OCI-LY3 (cell line): ENCODE measurements at regions not wholly inside any gene's neighbourhood (a gene's known extent, or its start where the extent isn't known, plus 50 kb on each side); places are given as distances from the start of the nearest gene placed in this dataset.

ENCODE experiments used
- H2AFZ ChIP-seq: fragments of 200-600, 300-600 bp; shearing (Covaris generic); 2 replicates; pipeline ENCODE4 v1.6.0; 2014; ENCODE audit warnings: antibody characterized with exemption, low read depth, low read length
- H3K27ac ChIP-seq: fragments of 200-600, 300-600 bp; sonication (generic); 2 replicates; pipeline ENCODE4 v1.5.1; 2014; ENCODE audit warnings: mild to moderate bottlenecking, low read length, moderate library complexity, mixed read lengths
- H3K27me3 ChIP-seq: fragments of 200-600, 300-600 bp; sonication (generic); 2 replicates; pipeline ENCODE4 v1.6.1; 2014; ENCODE audit warnings: low read depth, low read length, mixed read lengths
- H3K36me3 ChIP-seq: fragments of 200-600, 300-600 bp; sonication (generic); replicated peaks from 2 replicates; pipeline ENCODE3; 2014; ENCODE audit warnings: low read depth, low read length, mixed read lengths
- H3K4me1 ChIP-seq: fragments of 300-600, 200-600 bp; sonication (generic); 2 replicates; pipeline ENCODE4 v1.6.1; 2014; ENCODE audit warnings: low read length, mixed read lengths
- H3K4me2 ChIP-seq: fragments of 200-600, 300-600 bp; sonication (generic); 2 replicates; pipeline ENCODE4 v1.6.1; 2014; ENCODE audit warnings: low read length, mixed read lengths
- H3K4me3 ChIP-seq: fragments of 300-600, 200-600 bp; sonication (generic); 2 replicates; pipeline ENCODE4 v1.5.1; 2014; ENCODE audit warnings: antibody characterized with exemption, mild to moderate bottlenecking, low read length, moderate library complexity
- H3K79me2 ChIP-seq: fragments of 300-600, 200-600 bp; shearing (Covaris generic); 2 replicates; pipeline ENCODE4 v1.6.1; 2014; ENCODE audit warnings: mild to moderate bottlenecking, low read length, mixed read lengths
- H3K9ac ChIP-seq: fragments of 300-600, 200-600 bp; shearing (Covaris generic); 2 replicates; pipeline ENCODE4 v1.6.0; 2014; ENCODE audit warnings: mild to moderate bottlenecking, low read length, moderate library complexity
- H3K9me3 ChIP-seq: fragments of 200-600, 300-600 bp; shearing (Covaris generic); 2 replicates; pipeline ENCODE4 v1.6.1; 2014; ENCODE audit warnings: low read length, mixed read lengths; ENCODE audit not compliant: insufficient read depth
- H4K20me1 ChIP-seq: fragments of 200-600, 300-600 bp; sonication (generic); 2 replicates; pipeline ENCODE4 v1.6.1; 2016; ENCODE audit warnings: low read length, mixed read lengths; ENCODE audit not compliant: insufficient read depth
- EZH2phosphoT487 ChIP-seq: fragments of 200-600 bp; shearing (Covaris generic); IDR thresholded peaks from 2 replicates; pipeline ENCODE4 v1.6.1; 2018; ENCODE audit warnings: antibody characterized with exemption, mixed run types, low read depth
- TF ChIP-seq, protein P1 (sequence below): fragments of 200-600, 300-600 bp; sonication (generic); IDR thresholded peaks from 2 replicates; pipeline ENCODE4 v1.5.1; 2014; ENCODE audit warnings: antibody characterized with exemption, low read length, low read depth

DNA sequence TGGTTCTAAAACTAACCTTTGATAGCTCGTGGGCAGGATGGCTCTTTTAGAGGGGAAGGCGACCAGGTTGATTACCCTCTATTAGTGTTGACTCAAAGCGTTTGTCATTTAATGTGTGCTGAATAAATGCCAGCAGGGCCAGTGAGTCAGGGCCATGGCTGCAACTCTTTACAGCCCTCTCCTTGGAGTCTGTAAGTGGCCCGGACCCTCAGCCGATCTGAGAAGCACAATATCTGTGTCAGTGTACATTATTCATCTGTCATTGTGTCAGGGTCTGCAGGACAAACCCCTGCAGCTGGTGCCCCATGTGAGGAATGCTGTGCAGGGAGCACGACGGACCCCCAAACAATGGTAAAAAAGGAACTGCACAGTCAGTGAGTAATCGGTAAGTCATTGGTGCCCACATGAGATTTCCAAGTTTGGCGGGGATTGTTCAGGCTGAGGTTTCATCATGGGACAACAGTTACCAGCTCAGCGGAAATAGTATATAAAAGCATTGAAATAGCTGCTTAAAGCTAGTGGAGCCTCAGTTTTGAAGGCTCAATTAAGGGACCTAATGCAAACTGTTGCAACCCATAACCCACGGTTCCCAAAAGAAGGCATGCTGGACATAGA, 139.1 kb downstream of the ZNF675 start:
- H3K27ac ChIP-seq, result no peak overlapping the region
- H3K9ac ChIP-seq, result no peak overlapping the region
- H3K79me2 ChIP-seq, result no peaks in the 10 kb centered on the region
- TF ChIP-seq, protein P1, sequence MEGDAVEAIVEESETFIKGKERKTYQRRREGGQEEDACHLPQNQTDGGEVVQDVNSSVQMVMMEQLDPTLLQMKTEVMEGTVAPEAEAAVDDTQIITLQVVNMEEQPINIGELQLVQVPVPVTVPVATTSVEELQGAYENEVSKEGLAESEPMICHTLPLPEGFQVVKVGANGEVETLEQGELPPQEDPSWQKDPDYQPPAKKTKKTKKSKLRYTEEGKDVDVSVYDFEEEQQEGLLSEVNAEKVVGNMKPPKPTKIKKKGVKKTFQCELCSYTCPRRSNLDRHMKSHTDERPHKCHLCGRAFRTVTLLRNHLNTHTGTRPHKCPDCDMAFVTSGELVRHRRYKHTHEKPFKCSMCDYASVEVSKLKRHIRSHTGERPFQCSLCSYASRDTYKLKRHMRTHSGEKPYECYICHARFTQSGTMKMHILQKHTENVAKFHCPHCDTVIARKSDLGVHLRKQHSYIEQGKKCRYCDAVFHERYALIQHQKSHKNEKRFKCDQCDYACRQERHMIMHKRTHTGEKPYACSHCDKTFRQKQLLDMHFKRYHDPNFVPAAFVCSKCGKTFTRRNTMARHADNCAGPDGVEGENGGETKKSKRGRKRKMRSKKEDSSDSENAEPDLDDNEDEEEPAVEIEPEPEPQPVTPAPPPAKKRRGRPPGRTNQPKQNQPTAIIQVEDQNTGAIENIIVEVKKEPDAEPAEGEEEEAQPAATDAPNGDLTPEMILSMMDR, result no peak
- TF ChIP-seq EZH2phosphoT487, result no peak
- no peak overlapping the region for H3K4me2 ChIP-seq
- H3K4me1 ChIP-seq, result no peaks in the 10 kb centered on the region
- H3K27me3 ChIP-seq, result no peaks in the 10 kb centered on the region
- no peak overlapping the region for H2AFZ ChIP-seq
- H3K9me3 ChIP-seq, result no peaks in the 10 kb centered on the region
- no peaks in the 10 kb centered on the region for H3K36me3 ChIP-seq
- H4K20me1 ChIP-seq, result no peaks in the 10 kb centered on the region
- no peak overlapping the region for H3K4me3 ChIP-seq

DNA sequence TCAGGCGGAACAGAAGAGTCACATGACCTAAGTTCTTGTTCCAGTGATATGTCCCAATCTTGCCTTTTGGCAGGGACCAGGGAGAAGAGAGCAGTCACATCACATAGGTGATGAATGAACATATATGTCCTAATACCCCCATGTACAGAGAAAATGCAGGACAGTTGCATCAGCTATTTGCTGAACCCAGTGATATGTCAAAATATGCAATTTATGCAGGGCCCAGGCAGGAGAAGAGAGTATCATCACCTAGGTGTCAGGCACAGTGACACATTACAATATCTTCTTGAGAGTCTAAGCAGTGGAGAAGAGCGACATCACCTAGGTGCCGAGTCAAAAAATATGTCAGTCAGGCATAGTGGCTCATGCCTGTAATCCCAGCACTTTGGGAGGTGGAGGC, 139.9 kb downstream of the ZNF675 start:
- Histone ChIP-seq H4K20me1 (no peaks in the 10 kb centered on the region), H3K4me1 (no peaks in the 10 kb centered on the region)
- no peak for TF ChIP-seq EZH2phosphoT487
- TF ChIP-seq, protein P1, result no peak

DNA sequence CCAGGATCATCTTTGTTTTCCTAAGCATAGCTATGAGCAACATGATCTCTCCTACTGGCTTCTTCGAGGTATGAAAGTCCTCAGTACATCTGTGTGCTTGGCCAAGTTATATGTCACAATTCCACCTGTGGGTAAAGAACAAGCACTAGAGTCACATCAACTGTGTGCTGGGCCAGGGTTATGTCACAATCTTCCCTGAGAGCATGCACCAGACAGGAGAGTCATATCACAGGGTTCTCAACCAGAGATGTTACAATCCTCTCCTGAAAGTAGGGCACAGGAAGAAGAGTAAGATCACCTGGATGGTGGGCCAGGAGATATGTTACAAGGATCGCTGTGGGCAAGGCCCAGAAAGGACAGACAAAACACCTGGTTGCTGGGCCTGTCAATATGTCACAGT, 143.7 kb downstream of the ZNF675 start:
- Histone ChIP-seq H3K9ac (no peak overlapping the region), H2AFZ (no peak overlapping the region), H3K79me2 (no peaks in the 10 kb centered on the region), H4K20me1 (no peaks in the 10 kb centered on the region), H3K27me3 (no peaks in the 10 kb centered on the region), H3K27ac (no peak overlapping the region), H3K4me1 (no peaks in the 10 kb centered on the region), H3K36me3 (no peaks in the 10 kb centered on the region), H3K9me3 (peaks cover 3% of the 10 kb centered on the region; the same call in 1 of the 2 replicates), H3K4me2 (no peak overlapping the region), H3K4me3 (no peak overlapping the region)
- TF ChIP-seq EZH2phosphoT487, result no peak
- TF ChIP-seq, protein P1, result no peak

More for the DNA sequence above, 139.9 kb downstream of the ZNF675 start:
- H3K9ac ChIP-seq, result no peak overlapping the region
- no peak overlapping the region for H2AFZ ChIP-seq
- no peaks in the 10 kb centered on the region for H3K27me3 ChIP-seq
- peaks cover 3% of the 10 kb centered on the region; the same call in 1 of the 2 replicates for H3K9me3 ChIP-seq
- no peaks in the 10 kb centered on the region for H3K79me2 ChIP-seq
- no peak overlapping the region for H3K4me3 ChIP-seq
- H3K27ac ChIP-seq, result no peak overlapping the region
- no peak overlapping the region for H3K4me2 ChIP-seq
- no peaks in the 10 kb centered on the region for H3K36me3 ChIP-seq

DNA sequence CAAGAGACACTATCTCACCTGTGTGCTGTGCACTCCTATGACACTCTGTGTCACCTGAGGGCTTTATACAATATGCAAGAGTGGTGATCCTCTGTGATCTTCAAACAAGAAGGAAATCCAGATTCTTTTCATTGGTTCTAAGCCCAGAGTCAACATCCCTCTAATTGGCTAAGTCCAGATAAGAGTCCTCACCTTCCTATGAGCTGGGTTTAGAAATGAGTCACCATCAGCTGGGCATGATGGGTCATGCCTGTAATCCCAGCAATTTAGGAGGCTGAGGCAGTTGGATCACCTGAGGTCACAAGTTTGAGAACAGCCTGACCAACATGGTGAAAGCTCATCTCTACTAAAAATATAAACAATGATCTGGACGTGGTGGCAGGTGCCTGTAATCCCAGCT, 144.4 kb downstream of the ZNF675 start:
- Histone ChIP-seq H3K4me2 (no peak overlapping the region), H3K36me3 (no peaks in the 10 kb centered on the region), H3K9me3 (peaks cover 3% of the 10 kb centered on the region; the same call in 1 of the 2 replicates), H2AFZ (no peak overlapping the region), H3K4me1 (no peaks in the 10 kb centered on the region), H3K27me3 (no peaks in the 10 kb centered on the region), H3K4me3 (no peak overlapping the region), H3K27ac (no peak overlapping the region), H3K9ac (no peak overlapping the region), H4K20me1 (no peaks in the 10 kb centered on the region), H3K79me2 (no peaks in the 10 kb centered on the region)
- TF ChIP-seq, protein P1, result no peak
- no peak for TF ChIP-seq EZH2phosphoT487
